Fibroblast of villous mesenchyme (primary cell): ENCODE measurements at regions not wholly inside any gene's neighbourhood (a gene's known extent, or its start where the extent isn't known, plus 50 kb on each side); places are given as distances from the start of the nearest gene placed in this dataset.

ENCODE experiments used
- DNase-seq: peaks from one replicate; pipeline ENCODE4 v3.0.0-alpha.2; 2010; ENCODE audit warnings: low read depth
- H3K4me3 ChIP-seq: 2 replicates; pipeline ENCODE4 v1.5.1; 2011; ENCODE audit warnings: low read depth, mild to moderate bottlenecking, low read length
- TF ChIP-seq, protein P1 (sequence below): IDR thresholded peaks from 2 replicates; pipeline ENCODE4 v1.5.1; 2012; ENCODE audit warnings: low read depth, mild to moderate bottlenecking, low read length; ENCODE audit not compliant: insufficient read depth

DNA sequence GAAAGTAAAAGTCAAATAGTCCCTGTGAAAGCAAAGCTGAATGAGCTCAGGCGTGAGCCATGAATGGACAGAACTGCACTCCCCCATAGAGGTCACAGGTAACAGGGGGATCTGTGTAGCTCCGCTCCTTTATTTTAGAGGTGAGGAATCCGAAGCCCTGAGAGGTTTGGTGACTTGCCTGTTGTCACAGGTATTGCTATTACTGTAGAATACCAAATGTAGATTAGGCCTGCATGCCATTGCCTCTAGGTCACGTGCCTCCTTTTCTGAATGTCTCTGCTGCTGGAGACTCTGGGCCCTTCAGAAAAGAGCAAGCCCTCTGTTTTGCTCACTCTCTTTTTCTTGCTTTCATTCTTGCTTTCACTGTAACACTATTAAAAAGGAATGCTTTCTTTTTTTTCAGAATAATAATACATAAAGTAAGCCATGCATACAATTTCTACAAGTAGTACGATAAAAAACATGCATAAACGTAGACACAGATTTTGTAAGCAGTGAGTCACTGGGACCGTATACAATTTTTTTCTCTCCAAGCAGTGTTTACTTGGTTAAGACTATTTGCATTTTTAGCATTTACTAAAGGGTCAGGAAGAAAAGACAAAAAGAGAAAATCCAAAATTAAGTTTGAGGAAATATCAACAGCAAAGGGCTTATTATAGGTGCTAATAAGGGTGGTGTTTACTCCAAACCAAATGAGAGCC lies 568.7 kb upstream of the ADAMTS16 start:
- no peak overlapping the region for H3K4me3 ChIP-seq
- TF ChIP-seq, protein P1, sequence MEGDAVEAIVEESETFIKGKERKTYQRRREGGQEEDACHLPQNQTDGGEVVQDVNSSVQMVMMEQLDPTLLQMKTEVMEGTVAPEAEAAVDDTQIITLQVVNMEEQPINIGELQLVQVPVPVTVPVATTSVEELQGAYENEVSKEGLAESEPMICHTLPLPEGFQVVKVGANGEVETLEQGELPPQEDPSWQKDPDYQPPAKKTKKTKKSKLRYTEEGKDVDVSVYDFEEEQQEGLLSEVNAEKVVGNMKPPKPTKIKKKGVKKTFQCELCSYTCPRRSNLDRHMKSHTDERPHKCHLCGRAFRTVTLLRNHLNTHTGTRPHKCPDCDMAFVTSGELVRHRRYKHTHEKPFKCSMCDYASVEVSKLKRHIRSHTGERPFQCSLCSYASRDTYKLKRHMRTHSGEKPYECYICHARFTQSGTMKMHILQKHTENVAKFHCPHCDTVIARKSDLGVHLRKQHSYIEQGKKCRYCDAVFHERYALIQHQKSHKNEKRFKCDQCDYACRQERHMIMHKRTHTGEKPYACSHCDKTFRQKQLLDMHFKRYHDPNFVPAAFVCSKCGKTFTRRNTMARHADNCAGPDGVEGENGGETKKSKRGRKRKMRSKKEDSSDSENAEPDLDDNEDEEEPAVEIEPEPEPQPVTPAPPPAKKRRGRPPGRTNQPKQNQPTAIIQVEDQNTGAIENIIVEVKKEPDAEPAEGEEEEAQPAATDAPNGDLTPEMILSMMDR: no peak
- no peak for DNase-seq

DNA sequence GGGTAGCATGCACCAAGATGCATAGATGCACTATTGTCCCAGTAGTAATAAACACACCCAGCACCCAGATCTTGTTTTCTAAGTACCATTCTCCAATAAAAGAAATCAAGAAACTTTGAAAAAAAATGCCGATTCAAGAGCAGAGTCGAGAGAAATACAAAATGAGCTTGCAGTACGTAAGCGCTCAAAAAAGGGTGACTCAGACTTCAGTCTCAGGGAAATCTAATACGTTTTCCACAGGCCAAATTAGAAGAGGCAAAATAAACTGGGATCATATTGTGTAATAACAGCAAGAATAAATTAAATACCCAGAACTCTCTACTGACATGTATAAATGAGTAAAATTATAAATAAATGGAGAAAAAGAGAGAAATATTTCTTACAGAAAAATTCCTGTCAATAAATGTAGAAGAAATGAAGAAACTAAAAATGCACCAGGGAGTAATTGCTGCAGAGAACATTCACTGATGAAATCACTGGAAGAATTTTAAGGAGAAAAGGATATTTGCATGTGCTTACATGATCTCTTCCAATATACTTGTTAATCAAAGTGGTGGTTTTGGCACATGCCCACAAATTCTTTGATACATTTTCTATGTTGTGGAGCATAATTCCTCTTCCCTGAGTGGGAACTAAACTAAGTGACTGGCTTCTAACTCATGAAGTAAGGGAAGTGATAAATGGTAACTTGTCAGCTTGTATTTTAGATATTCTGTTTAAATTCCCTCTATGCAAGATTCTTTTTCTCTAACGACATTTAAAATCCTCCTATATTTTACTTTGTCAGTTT lies 567.6 kb upstream of the ADAMTS16 start:
- no peak overlapping the region for H3K4me3 ChIP-seq
- no peak for DNase-seq
- TF ChIP-seq, protein P1: no peak

DNA sequence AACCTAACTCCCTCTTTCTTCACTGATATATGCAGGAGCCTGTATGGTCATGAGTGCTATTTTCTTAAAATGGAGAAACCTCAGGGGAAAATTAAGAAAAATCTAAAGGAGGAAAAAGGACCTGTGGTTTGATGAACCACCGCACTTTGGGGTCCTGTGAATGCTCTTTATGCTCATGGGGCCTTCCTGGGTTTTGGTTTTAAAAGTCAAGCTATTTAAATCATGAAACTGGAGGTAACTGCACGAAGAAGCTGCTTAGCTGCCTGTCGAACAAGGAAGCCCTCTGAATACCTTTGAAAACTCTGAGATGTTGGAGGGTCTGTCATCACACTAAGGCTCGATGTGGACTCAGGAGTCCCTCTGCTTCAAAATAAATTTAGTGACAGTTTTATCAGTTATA lies 564.5 kb upstream of the ADAMTS16 start:
- DNase-seq: no peak
- TF ChIP-seq, protein P1: no peak
- no peak overlapping the region for H3K4me3 ChIP-seq

DNA sequence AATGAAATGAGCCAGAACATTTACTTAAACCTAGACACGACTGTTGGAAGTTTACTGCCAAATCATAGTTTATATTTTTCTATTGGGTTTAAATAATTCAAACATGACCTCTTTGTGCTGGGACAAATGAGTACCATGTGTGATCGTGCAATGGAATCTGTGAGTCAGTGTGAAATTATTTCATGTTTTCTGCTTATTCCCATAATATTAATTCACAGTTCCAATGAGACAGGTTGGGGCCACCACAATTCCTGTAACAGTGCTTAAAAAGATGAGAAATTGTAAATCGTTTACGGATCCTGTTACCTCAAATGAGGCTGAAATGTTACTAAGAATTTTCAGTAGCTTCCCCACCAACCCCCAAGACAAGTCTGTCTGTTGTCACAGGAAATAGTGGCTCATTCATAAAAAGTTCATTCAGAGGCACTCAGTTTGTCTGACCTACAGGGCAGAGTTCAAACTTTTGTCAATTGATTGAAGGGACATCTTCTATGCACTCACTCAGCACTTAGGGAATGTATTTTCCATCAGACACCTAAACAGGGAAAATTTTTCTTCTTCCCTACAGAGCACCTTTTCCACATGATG lies 563.9 kb upstream of the ADAMTS16 start:
- DNase-seq: no peak
- no peak overlapping the region for H3K4me3 ChIP-seq
- TF ChIP-seq, protein P1: no peak

DNA sequence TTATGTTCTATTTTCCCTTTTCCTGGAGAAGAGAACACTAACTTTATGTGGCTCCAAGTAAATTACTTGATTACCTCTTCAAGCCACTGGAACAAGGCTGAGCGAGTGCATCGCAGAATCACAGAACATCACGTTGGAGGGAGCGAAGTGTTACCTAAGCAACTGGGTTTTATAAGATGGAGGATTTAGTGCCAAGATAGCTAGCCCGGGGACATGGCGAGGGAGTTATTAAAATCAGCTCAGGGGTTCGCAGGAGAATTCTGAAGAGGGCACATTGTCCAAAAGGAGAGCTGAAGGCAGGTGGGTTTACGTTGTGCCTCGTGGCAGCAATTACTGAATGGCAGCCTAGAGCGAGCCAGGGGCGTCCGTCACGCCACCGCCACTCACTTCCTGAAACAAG lies 563.2 kb upstream of the ADAMTS16 start:
- TF ChIP-seq, protein P1: no peak
- no peak for DNase-seq
- H3K4me3 ChIP-seq: no peak overlapping the region

DNA sequence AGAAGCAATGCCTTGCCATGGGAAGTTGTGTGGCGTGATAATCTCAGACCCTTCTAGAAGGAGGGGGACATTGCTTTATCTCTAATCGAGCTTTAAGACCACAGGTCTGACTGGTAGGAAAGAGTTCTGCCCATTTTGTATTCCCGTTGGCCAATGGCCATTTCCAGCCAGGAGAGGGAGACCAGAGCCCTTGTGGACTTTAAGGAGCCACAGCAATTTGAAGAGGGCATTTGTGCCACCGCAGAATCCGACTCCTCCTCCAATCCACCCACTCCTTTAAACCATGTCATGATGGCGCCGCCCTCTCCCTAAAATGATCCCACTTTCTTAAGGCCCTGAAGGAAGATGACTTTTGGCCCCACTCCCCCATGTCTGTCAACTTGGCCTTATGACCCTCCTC lies 560.5 kb upstream of the ADAMTS16 start:
- TF ChIP-seq, protein P1: no peak

More for the DNA sequence above, 560.5 kb upstream of the ADAMTS16 start:
- no peak overlapping the region for H3K4me3 ChIP-seq
- DNase-seq: no peak
